OCI-LY1 (cell line): ENCODE measurements at regions not wholly inside any gene's neighbourhood (a gene's known extent, or its start where the extent isn't known, plus 50 kb on each side); places are given as distances from the start of the nearest gene placed in this dataset.

Experiments used
- EZH2 ChIP-seq: fragments of 200-600 bp; sonication (generic), shearing (Covaris generic); IDR thresholded peaks from 2 replicates; pipeline ENCODE4 v1.8.0; 2017; ENCODE audit warnings: borderline replicate concordance, mixed run types, mild to moderate bottlenecking, antibody characterized with exemption, low read length, moderate library complexity, mixed read lengths
- TF ChIP-seq, protein P1 (sequence below): fragments of 200-600 bp; sonication (generic), shearing (Covaris generic); IDR thresholded peaks from 2 replicates; pipeline ENCODE4 v1.5.1; 2017; ENCODE audit warnings: mild to moderate bottlenecking, antibody characterized with exemption, low read length, moderate library complexity, mixed read lengths

DNA sequence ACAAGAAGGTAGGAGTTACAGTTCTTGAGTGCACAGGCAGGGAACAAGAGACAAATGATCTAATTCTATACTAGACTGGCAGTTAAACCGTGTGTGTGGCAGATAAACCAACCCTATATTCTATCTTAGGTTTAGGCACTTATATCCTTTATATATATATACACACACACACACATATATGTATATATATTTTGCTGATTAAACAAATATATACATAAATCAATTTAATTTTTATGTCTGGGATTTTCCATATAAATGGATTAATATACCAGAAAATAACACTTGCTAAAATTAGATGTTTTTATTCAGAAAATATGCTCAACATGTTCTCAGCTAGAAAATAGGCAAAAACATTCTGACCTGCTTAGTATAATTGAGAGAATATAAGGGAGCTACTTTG lies 887.9 kb upstream of the KLHL29 start:
- TF ChIP-seq, protein P1, sequence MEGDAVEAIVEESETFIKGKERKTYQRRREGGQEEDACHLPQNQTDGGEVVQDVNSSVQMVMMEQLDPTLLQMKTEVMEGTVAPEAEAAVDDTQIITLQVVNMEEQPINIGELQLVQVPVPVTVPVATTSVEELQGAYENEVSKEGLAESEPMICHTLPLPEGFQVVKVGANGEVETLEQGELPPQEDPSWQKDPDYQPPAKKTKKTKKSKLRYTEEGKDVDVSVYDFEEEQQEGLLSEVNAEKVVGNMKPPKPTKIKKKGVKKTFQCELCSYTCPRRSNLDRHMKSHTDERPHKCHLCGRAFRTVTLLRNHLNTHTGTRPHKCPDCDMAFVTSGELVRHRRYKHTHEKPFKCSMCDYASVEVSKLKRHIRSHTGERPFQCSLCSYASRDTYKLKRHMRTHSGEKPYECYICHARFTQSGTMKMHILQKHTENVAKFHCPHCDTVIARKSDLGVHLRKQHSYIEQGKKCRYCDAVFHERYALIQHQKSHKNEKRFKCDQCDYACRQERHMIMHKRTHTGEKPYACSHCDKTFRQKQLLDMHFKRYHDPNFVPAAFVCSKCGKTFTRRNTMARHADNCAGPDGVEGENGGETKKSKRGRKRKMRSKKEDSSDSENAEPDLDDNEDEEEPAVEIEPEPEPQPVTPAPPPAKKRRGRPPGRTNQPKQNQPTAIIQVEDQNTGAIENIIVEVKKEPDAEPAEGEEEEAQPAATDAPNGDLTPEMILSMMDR = no peak
- no peak for TF ChIP-seq EZH2
